ENCODE measurements at regions not wholly inside any gene's neighbourhood (a gene's known extent, or its start where the extent isn't known, plus 50 kb on each side); places are given as distances from the start of the nearest gene placed in this dataset.
"Not testable (repeated sequence)": the region's sequence is repeated elsewhere in the genome, so short reads cannot be mapped to it uniquely, and the experiment has no call there.

- Histone ChIP-seq H3K36me3 (ENCODE audit: control insufficient read depth, insufficient read depth, low read length) (no peaks in the 10 kb centered on the region), H3K4me1 (no peaks in the 10 kb centered on the region), H3K27me3 (replicated peaks; ENCODE audit: control insufficient read depth, insufficient read depth, low read length) (no peaks in the 10 kb centered on the region), H3K4me3 (ENCODE audit: low read depth, low read length) (no peak overlapping the region), H3K9me3 (no peaks in the 10 kb centered on the region)
- POLR2A ChIA-PET: no interaction called here
- no TSS peak for BruUV-seq (replicated peaks)
- Mint-ChIP-seq H3K27me3 (ENCODE audit: insufficient read depth, unreplicated experiment) (no peaks in the 10 kb centered on the region), H3K9me3 (ENCODE audit: unreplicated experiment) (no peaks in the 10 kb centered on the region), H3K27ac (ENCODE audit: unreplicated experiment) (no peak overlapping the region), H3K36me3 (ENCODE audit: insufficient read depth, unreplicated experiment) (no peaks in the 10 kb centered on the region), H3K4me3 (ENCODE audit: unreplicated experiment) (no peak overlapping the region), H3K4me1 (ENCODE audit: low read depth, unreplicated experiment) (no peaks in the 10 kb centered on the region)
- CTCF ChIA-PET: no interaction called here
- DNase-seq: no peak
- TF ChIP-seq CTCF (IDR thresholded peaks at IDR 0.05; ENCODE audit: insufficient read depth in 1 of 2, low read depth in 1 of 2, low read length in 1 of 2, severe bottlenecking in 1 of 2, unreplicated experiment in 1 of 2): no peak
- intact Hi-C loops (cut with micrococcal nuclease; ENCODE audit: unreplicated experiment): no loop called here
Observed at GRCh38 chr9:74414325-74414724, 82.8 kb upstream of the RORB start.

GRCh38 chr9:74415995-74416394 lies 81.1 kb upstream of the RORB start:
- no peak for TF ChIP-seq CTCF (IDR thresholded peaks at IDR 0.05; ENCODE audit: insufficient read depth in 1 of 2, low read depth in 1 of 2, low read length in 1 of 2, severe bottlenecking in 1 of 2, unreplicated experiment in 1 of 2)
- ChIA-PET POLR2A (no interaction called here), CTCF (no interaction called here)

GRCh38 chr9:74424488-74424887 lies 72.6 kb upstream of the RORB start:
- CTCF ChIA-PET; H3K4me1 ChIP-seq; H3K36me3 ChIP-seq (ENCODE audit: control insufficient read depth, insufficient read depth, low read length); H3K36me3 Mint-ChIP-seq (ENCODE audit: insufficient read depth, unreplicated experiment); H3K9me3 Mint-ChIP-seq (ENCODE audit: unreplicated experiment); intact Hi-C loops (cut with micrococcal nuclease; ENCODE audit: unreplicated experiment); POLR2A ChIA-PET; H3K4me3 Mint-ChIP-seq (ENCODE audit: unreplicated experiment); BruUV-seq (replicated peaks); H3K27me3 ChIP-seq (replicated peaks; ENCODE audit: control insufficient read depth, insufficient read depth, low read length); DNase-seq; H3K4me1 Mint-ChIP-seq (ENCODE audit: low read depth, unreplicated experiment); H3K27ac Mint-ChIP-seq (ENCODE audit: unreplicated experiment); H3K27me3 Mint-ChIP-seq (ENCODE audit: insufficient read depth, unreplicated experiment); H3K9me3 ChIP-seq; H3K4me3 ChIP-seq (ENCODE audit: low read depth, low read length): not testable (repeated sequence)

More at GRCh38 chr9:74415995-74416394, 81.1 kb upstream of the RORB start:
- DNase-seq: no peak
- no peaks in the 10 kb centered on the region for H3K4me1 ChIP-seq
- no peaks in the 10 kb centered on the region for H3K4me1 Mint-ChIP-seq (ENCODE audit: low read depth, unreplicated experiment)
- no peak overlapping the region for H3K4me3 Mint-ChIP-seq (ENCODE audit: unreplicated experiment)
- intact Hi-C loops (cut with micrococcal nuclease; ENCODE audit: unreplicated experiment): no loop called here
- no peaks in the 10 kb centered on the region for H3K9me3 ChIP-seq
- H3K27ac Mint-ChIP-seq (ENCODE audit: unreplicated experiment): no peak overlapping the region
- no peaks in the 10 kb centered on the region for H3K36me3 Mint-ChIP-seq (ENCODE audit: insufficient read depth, unreplicated experiment)
- no peaks in the 10 kb centered on the region for H3K27me3 ChIP-seq (replicated peaks; ENCODE audit: control insufficient read depth, insufficient read depth, low read length)
- H3K4me3 ChIP-seq (ENCODE audit: low read depth, low read length): no peak overlapping the region
- no TSS peak for BruUV-seq (replicated peaks)
- no peaks in the 10 kb centered on the region for H3K27me3 Mint-ChIP-seq (ENCODE audit: insufficient read depth, unreplicated experiment)
- H3K9me3 Mint-ChIP-seq (ENCODE audit: unreplicated experiment): no peaks in the 10 kb centered on the region
- H3K36me3 ChIP-seq (ENCODE audit: control insufficient read depth, insufficient read depth, low read length): no peaks in the 10 kb centered on the region

GRCh38 chr9:74431467-74431866 lies 65.7 kb upstream of the RORB start:
- POLR2A ChIA-PET: no interaction called here
- intact Hi-C loops (cut with micrococcal nuclease; ENCODE audit: unreplicated experiment): no loop called here
- CTCF ChIA-PET: no interaction called here

More at GRCh38 chr9:74431467-74431866, 65.7 kb upstream of the RORB start:
- H3K4me3 Mint-ChIP-seq (ENCODE audit: unreplicated experiment): no peak overlapping the region
- H3K9me3 ChIP-seq: no peaks in the 10 kb centered on the region
- H3K36me3 Mint-ChIP-seq (ENCODE audit: insufficient read depth, unreplicated experiment): no peaks in the 10 kb centered on the region
- H3K4me1 Mint-ChIP-seq (ENCODE audit: low read depth, unreplicated experiment): no peaks in the 10 kb centered on the region
- no peak overlapping the region for H3K4me3 ChIP-seq (ENCODE audit: low read depth, low read length)
- BruUV-seq (replicated peaks): no TSS peak
- H3K4me1 ChIP-seq: no peaks in the 10 kb centered on the region
- TF ChIP-seq CTCF (IDR thresholded peaks at IDR 0.05; ENCODE audit: insufficient read depth in 1 of 2, low read depth in 1 of 2, low read length in 1 of 2, severe bottlenecking in 1 of 2, unreplicated experiment in 1 of 2): no peak
- no peaks in the 10 kb centered on the region for H3K27me3 ChIP-seq (replicated peaks; ENCODE audit: control insufficient read depth, insufficient read depth, low read length)
- no peaks in the 10 kb centered on the region for H3K27me3 Mint-ChIP-seq (ENCODE audit: insufficient read depth, unreplicated experiment)
- H3K36me3 ChIP-seq (ENCODE audit: control insufficient read depth, insufficient read depth, low read length): no peaks in the 10 kb centered on the region
- H3K9me3 Mint-ChIP-seq (ENCODE audit: unreplicated experiment): no peaks in the 10 kb centered on the region
- no peak for DNase-seq
- no peak overlapping the region for H3K27ac Mint-ChIP-seq (ENCODE audit: unreplicated experiment)

Measured in Caco-2 (cell line).